ENCODE measurements at regions not wholly inside any gene's neighbourhood (a gene's known extent, or its start where the extent isn't known, plus 50 kb on each side); places are given as distances from the start of the nearest gene placed in this dataset.

GRCh38 chr12:67475725-67476124, 172.8 kb upstream of the DYRK2 start:
- Histone ChIP-seq H3K27me3 (ENCODE audit: insufficient read depth, low read length, poor library complexity) (no peaks in the 10 kb centered on the region), H3K79me1 (ENCODE audit: low read length) (no peaks in the 10 kb centered on the region), H3K4me2 (ENCODE audit: low read length) (no peak overlapping the region), H3K79me2 (ENCODE audit: control insufficient read depth, insufficient read depth, low read length) (no peaks in the 10 kb centered on the region), H3K27ac (ENCODE audit: low read depth, low read length) (no peak overlapping the region), H3K23ac (ENCODE audit: low read length) (no peak overlapping the region), H2BK5ac (ENCODE audit: low read length) (no peak overlapping the region), H2BK15ac (replicated peaks; ENCODE audit: low read depth) (no peak overlapping the region), H3K4ac (ENCODE audit: low read depth, low read length) (no peak overlapping the region), H3K18ac (ENCODE audit: low read length) (no peak overlapping the region), H2AK5ac (ENCODE audit: low read length) (no peak overlapping the region), H4K8ac (ENCODE audit: low read depth, low read length) (no peak overlapping the region), H2BK120ac (ENCODE audit: low read depth, low read length) (no peak overlapping the region), H3K9ac (ENCODE audit: low read length) (no peak overlapping the region), H3K4me1 (ENCODE audit: control insufficient read depth, low read depth, low read length) (no peaks in the 10 kb centered on the region), H3K36me3 (ENCODE audit: control insufficient read depth, insufficient read depth, low read length) (no peaks in the 10 kb centered on the region), H4K5ac (ENCODE audit: low read length) (no peak overlapping the region), H3K4me3 (ENCODE audit: low read length) (no peak overlapping the region), H3K56ac (ENCODE audit: low read length) (no peak overlapping the region)
- no peak for DNase-seq
- WGBS (ENCODE audit: extremely low coverage, insufficient coverage, low lambda C conversion rate) = no CpG with 5 or more reads among the region's 2 CpGs

GRCh38 chr12:67477681-67478265, 170.8 kb upstream of the DYRK2 start:
- no CpG with 5 or more reads among the region's 8 CpGs for WGBS (ENCODE audit: extremely low coverage, insufficient coverage, low lambda C conversion rate)
- no peaks in the 10 kb centered on the region for H3K79me1 ChIP-seq (ENCODE audit: low read length)
- H3K4me3 ChIP-seq (ENCODE audit: low read length) = no peak overlapping the region
- H3K56ac ChIP-seq (ENCODE audit: low read length) = no peak overlapping the region
- H2BK15ac ChIP-seq (replicated peaks; ENCODE audit: low read depth) = no peak overlapping the region
- no peak overlapping the region for H2AK5ac ChIP-seq (ENCODE audit: low read length)
- no peak overlapping the region for H3K4ac ChIP-seq (ENCODE audit: low read depth, low read length)
- no peak overlapping the region for H4K8ac ChIP-seq (ENCODE audit: low read depth, low read length)
- H3K27ac ChIP-seq (ENCODE audit: low read depth, low read length) = no peak overlapping the region
- no peak overlapping the region for H4K5ac ChIP-seq (ENCODE audit: low read length)
- no peaks in the 10 kb centered on the region for H3K27me3 ChIP-seq (ENCODE audit: insufficient read depth, low read length, poor library complexity)
- no peak overlapping the region for H3K18ac ChIP-seq (ENCODE audit: low read length)
- H3K23ac ChIP-seq (ENCODE audit: low read length) = no peak overlapping the region
- no peak overlapping the region for H2BK5ac ChIP-seq (ENCODE audit: low read length)
- H3K4me2 ChIP-seq (ENCODE audit: low read length) = no peak overlapping the region
- H2BK120ac ChIP-seq (ENCODE audit: low read depth, low read length) = no peak overlapping the region
- peak; percentile 16 for DNase-seq
- no peaks in the 10 kb centered on the region for H3K36me3 ChIP-seq (ENCODE audit: control insufficient read depth, insufficient read depth, low read length)
- H3K9ac ChIP-seq (ENCODE audit: low read length) = no peak overlapping the region
- no peaks in the 10 kb centered on the region for H3K4me1 ChIP-seq (ENCODE audit: control insufficient read depth, low read depth, low read length)
- H3K79me2 ChIP-seq (ENCODE audit: control insufficient read depth, insufficient read depth, low read length) = no peaks in the 10 kb centered on the region

DNA sequence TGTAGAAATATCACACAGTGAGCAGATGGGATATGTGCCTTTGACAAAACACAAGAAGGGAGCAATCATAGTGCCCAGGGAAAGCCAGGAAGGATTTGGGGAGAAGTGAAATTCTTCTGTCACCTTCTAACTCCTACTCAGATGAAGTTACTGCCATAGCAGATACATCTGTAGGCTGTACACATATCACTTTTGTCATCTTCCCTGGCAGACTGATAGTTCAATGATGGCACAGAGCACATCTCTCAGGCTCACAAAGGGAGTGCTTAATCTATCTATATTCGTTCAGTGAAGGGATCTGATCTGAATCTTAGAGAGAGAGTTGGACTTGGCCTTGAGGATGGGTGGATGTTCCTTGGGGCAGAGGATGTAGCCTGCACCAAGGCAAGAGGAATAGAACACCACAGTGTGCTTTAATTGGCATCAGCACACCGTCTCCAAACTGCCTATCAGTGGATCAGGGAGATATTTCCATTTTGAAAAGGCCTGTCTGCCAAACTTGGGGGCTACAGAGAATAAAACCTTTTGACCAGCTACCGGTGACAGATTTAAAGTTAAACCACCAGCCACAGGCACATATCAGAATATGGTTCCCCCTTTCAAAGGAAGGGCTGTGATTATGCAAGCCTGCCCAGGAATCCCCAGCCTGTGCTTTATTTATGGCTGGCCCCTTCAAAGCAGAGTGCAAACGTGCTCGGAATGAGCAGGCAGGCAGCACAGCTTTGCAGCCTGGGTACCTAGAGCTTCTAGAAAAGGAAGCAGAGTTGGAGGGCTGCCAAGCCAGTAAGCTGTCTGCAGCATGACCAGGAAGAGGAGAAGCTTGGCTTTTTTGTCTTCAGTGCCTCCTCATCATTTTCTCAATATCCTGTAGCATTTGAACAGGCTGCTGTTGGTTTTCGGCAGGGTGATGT, 165.5 kb upstream of the DYRK2 start:
- DNase-seq = no peak
- Histone ChIP-seq H3K18ac (ENCODE audit: low read length) (no peak overlapping the region), H4K5ac (ENCODE audit: low read length) (no peak overlapping the region), H2BK120ac (ENCODE audit: low read depth, low read length) (no peak overlapping the region), H3K4me1 (ENCODE audit: control insufficient read depth, low read depth, low read length) (no peaks in the 10 kb centered on the region), H3K9ac (ENCODE audit: low read length) (no peak overlapping the region), H3K56ac (ENCODE audit: low read length) (no peak overlapping the region), H2AK5ac (ENCODE audit: low read length) (no peak overlapping the region), H2BK15ac (replicated peaks; ENCODE audit: low read depth) (no peak overlapping the region), H4K8ac (ENCODE audit: low read depth, low read length) (no peak overlapping the region), H3K79me2 (ENCODE audit: control insufficient read depth, insufficient read depth, low read length) (no peaks in the 10 kb centered on the region), H3K23ac (ENCODE audit: low read length) (no peak overlapping the region), H3K4ac (ENCODE audit: low read depth, low read length) (no peak overlapping the region), H3K36me3 (ENCODE audit: control insufficient read depth, insufficient read depth, low read length) (no peaks in the 10 kb centered on the region), H3K4me2 (ENCODE audit: low read length) (no peak overlapping the region), H3K79me1 (ENCODE audit: low read length) (no peaks in the 10 kb centered on the region), H3K27ac (ENCODE audit: low read depth, low read length) (no peak overlapping the region), H2BK5ac (ENCODE audit: low read length) (no peak overlapping the region), H3K4me3 (ENCODE audit: low read length) (no peak overlapping the region), H3K27me3 (ENCODE audit: insufficient read depth, low read length, poor library complexity) (no peaks in the 10 kb centered on the region)
- WGBS (ENCODE audit: extremely low coverage, insufficient coverage, low lambda C conversion rate) = no CpG with 5 or more reads among the region's 6 CpGs

DNA sequence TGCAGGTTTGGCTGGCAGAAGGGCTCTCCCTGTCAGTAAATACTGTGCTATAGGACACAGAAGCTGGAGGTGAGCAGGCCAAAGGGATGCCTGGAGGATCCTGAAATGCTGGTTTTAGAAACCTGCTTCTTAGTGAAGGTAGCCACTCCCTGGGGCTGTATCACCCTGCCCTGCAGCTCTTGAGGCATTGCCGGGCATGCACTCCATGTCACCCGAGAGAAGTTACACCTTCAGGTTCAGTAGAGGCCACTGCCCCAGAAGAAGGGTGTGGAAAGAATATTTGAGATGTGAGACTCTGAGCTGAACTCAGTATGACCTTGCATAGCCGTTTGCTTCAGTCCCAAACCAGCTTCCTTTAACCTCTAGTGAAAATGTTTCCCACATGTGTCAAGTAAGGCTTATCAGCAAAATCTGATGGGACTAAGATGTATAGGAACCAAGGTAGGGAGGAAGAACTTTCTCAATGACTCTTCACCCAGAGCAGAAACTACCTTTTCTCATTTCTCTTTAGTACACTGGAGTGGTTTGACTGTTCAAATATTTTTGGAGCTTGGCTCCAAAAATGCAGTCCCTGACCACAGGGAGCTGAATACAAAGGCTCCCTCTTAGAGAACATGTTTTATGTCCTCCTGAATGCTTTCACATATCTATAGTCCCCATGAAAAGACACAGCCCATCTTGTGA, 164.5 kb upstream of the DYRK2 start:
- Histone ChIP-seq H3K79me1 (ENCODE audit: low read length) (no peaks in the 10 kb centered on the region), H3K9ac (ENCODE audit: low read length) (no peak overlapping the region), H3K23ac (ENCODE audit: low read length) (no peak overlapping the region), H3K27me3 (ENCODE audit: insufficient read depth, low read length, poor library complexity) (no peaks in the 10 kb centered on the region), H2AK5ac (ENCODE audit: low read length) (no peak overlapping the region), H3K4ac (ENCODE audit: low read depth, low read length) (no peak overlapping the region), H4K8ac (ENCODE audit: low read depth, low read length) (no peak overlapping the region), H3K18ac (ENCODE audit: low read length) (no peak overlapping the region), H3K27ac (ENCODE audit: low read depth, low read length) (no peak overlapping the region), H2BK5ac (ENCODE audit: low read length) (no peak overlapping the region), H3K79me2 (ENCODE audit: control insufficient read depth, insufficient read depth, low read length) (no peaks in the 10 kb centered on the region), H2BK15ac (replicated peaks; ENCODE audit: low read depth) (no peak overlapping the region), H3K36me3 (ENCODE audit: control insufficient read depth, insufficient read depth, low read length) (no peaks in the 10 kb centered on the region), H2BK120ac (ENCODE audit: low read depth, low read length) (no peak overlapping the region), H3K56ac (ENCODE audit: low read length) (no peak overlapping the region), H3K4me3 (ENCODE audit: low read length) (no peak overlapping the region), H4K5ac (ENCODE audit: low read length) (no peak overlapping the region), H3K4me1 (ENCODE audit: control insufficient read depth, low read depth, low read length) (no peaks in the 10 kb centered on the region), H3K4me2 (ENCODE audit: low read length) (no peak overlapping the region)
- no CpG with 5 or more reads among the region's 3 CpGs for WGBS (ENCODE audit: extremely low coverage, insufficient coverage, low lambda C conversion rate)
- DNase-seq = no peak

- H3K27ac ChIP-seq (ENCODE audit: low read depth, low read length) = no peak overlapping the region
- no peak overlapping the region for H4K8ac ChIP-seq (ENCODE audit: low read depth, low read length)
- no peaks in the 10 kb centered on the region for H3K27me3 ChIP-seq (ENCODE audit: insufficient read depth, low read length, poor library complexity)
- H3K4me2 ChIP-seq (ENCODE audit: low read length) = no peak overlapping the region
- H3K4me3 ChIP-seq (ENCODE audit: low read length) = no peak overlapping the region
- H2BK15ac ChIP-seq (replicated peaks; ENCODE audit: low read depth) = no peak overlapping the region
- DNase-seq = no peak
- no peak overlapping the region for H3K18ac ChIP-seq (ENCODE audit: low read length)
- no CpG with 5 or more reads among the region's 4 CpGs for WGBS (ENCODE audit: extremely low coverage, insufficient coverage, low lambda C conversion rate)
- H3K56ac ChIP-seq (ENCODE audit: low read length) = no peak overlapping the region
- H3K9ac ChIP-seq (ENCODE audit: low read length) = no peak overlapping the region
- no peaks in the 10 kb centered on the region for H3K79me2 ChIP-seq (ENCODE audit: control insufficient read depth, insufficient read depth, low read length)
- H3K4me1 ChIP-seq (ENCODE audit: control insufficient read depth, low read depth, low read length) = no peaks in the 10 kb centered on the region
- no peak overlapping the region for H3K4ac ChIP-seq (ENCODE audit: low read depth, low read length)
- H4K5ac ChIP-seq (ENCODE audit: low read length) = no peak overlapping the region
- no peak overlapping the region for H2BK5ac ChIP-seq (ENCODE audit: low read length)
- no peak overlapping the region for H2BK120ac ChIP-seq (ENCODE audit: low read depth, low read length)
- no peak overlapping the region for H2AK5ac ChIP-seq (ENCODE audit: low read length)
- no peaks in the 10 kb centered on the region for H3K79me1 ChIP-seq (ENCODE audit: low read length)
- no peaks in the 10 kb centered on the region for H3K36me3 ChIP-seq (ENCODE audit: control insufficient read depth, insufficient read depth, low read length)
- no peak overlapping the region for H3K23ac ChIP-seq (ENCODE audit: low read length)
Measured at GRCh38 chr12:67484791-67485480, 163.6 kb upstream of the DYRK2 start.

All from mesendoderm (in vitro differentiated cells).